Vagina (tissue), 2 donors: ENCODE measurements at regions not wholly inside any gene's neighbourhood (a gene's known extent, or its start where the extent isn't known, plus 50 kb on each side); places are given as distances from the start of the nearest gene placed in this dataset.

ENCODE experiments used
- DNase-seq, 2 donors: peaks; one replicate each; pipeline ENCODE4 v3.0.0-alpha.2; 2017; ENCODE audit errors: extremely low spot score in 2 of 2
- H3K27ac ChIP-seq: fragments of 200-600 bp; sonication (generic); one replicate; pipeline ENCODE4 v1.5.1; 2019
- H3K27me3 ChIP-seq: fragments of 200-600 bp; sonication (generic); one replicate; pipeline ENCODE4 v1.5.1; 2019
- H3K36me3 ChIP-seq, 2 donors: fragments of 200-600 bp; sonication (generic); one replicate each; pipeline ENCODE4 v1.5.1; 2017 to 2019
- H3K4me1 ChIP-seq: fragments of 200-600 bp; sonication (generic); one replicate; pipeline ENCODE4 v1.5.1; 2019
- H3K4me3 ChIP-seq, 2 donors: fragments of 200-600 bp; sonication (generic); 1 replicate in 1 of 2; 2 replicates in 1 of 2; pipeline ENCODE4 v1.5.1; 2016 to 2019
- H3K9me3 ChIP-seq: fragments of 200-600 bp; sonication (generic); one replicate; pipeline ENCODE4 v1.5.1; 2019
- CTCF ChIP-seq, 3 experiments: fragments of 450-650 bp in 2 of 3; fragments of 200-600 bp in 1 of 3; sonication (generic) in 1 of 3; IDR thresholded peaks; one replicate each; pipeline ENCODE4 v1.5.1; 2017 to 2019; ENCODE audit warnings: antibody characterized with exemption in 3 of 3, mild to moderate bottlenecking in 2 of 3, moderate library complexity in 2 of 3
- POLR2A ChIP-seq, 2 donors: fragments of 450-650 bp; IDR thresholded peaks; one replicate each; pipeline ENCODE4 v1.6.1; 2017; ENCODE audit warnings: antibody characterized with exemption in 2 of 2, mild to moderate bottlenecking in 2 of 2, moderate library complexity in 2 of 2
- POLR2AphosphoS5 ChIP-seq, 2 donors: sonication (generic); formaldehyde crosslinking; IDR thresholded peaks; one replicate each; pipeline ENCODE4 v1.9.0; 2017; ENCODE audit warnings: antibody characterized with exemption in 2 of 2, mild to moderate bottlenecking in 2 of 2, low read depth in 1 of 2; ENCODE audit not compliant: insufficient read depth in 1 of 2
- intact Hi-C: fragments of 100-400 bp; cut with DNase I; formaldehyde crosslinking; loops from one replicate; pipeline ENCODE4 v1.15.1; 2023

DNA sequence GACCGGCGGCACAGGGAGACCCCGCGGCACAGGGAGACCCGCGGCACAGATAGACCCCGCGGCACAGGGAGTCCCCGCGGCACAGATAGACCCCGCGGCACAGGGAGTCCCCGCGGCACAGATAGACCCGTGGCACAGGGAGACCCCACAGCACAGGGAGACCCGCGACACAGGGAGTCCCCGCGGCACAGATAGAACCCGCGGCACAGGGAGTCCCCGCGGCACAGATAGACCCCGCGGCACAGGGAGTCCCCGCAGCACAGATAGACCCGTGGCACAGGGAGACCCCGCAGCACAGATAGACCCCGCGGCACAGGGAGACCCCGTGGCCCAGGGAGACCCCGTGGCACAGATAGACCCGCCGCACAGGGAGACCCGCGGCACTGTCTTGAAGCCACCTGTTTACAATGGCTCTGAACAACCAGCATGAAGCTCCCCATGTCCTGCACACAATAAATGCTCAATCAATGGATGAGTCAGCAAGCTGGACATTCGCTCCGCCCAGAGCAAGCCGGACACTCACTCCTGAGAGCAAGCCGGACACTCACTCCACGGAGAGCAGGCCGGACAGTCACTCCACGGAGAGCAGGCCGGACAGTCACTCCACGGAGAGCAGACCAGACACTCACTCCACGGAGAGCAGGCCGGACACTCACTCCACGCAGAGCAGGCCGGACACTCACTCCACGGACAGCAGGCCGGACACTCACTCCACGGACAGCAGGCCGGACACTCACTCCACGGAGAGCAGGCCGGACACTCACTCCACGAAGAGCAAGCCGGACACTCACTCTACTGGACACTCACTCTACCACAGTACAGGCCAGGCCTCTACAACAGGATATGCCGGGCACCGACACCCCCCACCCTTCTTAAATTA is 121.9 kb downstream of the RFLNA start:
- Histone ChIP-seq H3K4me1 (peaks cover 49% of the 10 kb centered on the region), H3K27me3 (no peaks in the 10 kb centered on the region), H3K27ac (no peak overlapping the region), H3K4me3 (no peak overlapping the region), H3K36me3 (no peaks in the 10 kb centered on the region), H3K9me3 (no peaks in the 10 kb centered on the region)
- no peak for DNase-seq
- no peak for TF ChIP-seq CTCF (IDR thresholded peaks at IDR 0.05)
- TF ChIP-seq POLR2AphosphoS5 (IDR thresholded peaks at IDR 0.05; ENCODE audit: insufficient read depth in 1 of 2, low read depth in 1 of 2), result no peak
- TF ChIP-seq POLR2A (IDR thresholded peaks at IDR 0.05), result no peak
- intact Hi-C loops, result no loop called here

DNA sequence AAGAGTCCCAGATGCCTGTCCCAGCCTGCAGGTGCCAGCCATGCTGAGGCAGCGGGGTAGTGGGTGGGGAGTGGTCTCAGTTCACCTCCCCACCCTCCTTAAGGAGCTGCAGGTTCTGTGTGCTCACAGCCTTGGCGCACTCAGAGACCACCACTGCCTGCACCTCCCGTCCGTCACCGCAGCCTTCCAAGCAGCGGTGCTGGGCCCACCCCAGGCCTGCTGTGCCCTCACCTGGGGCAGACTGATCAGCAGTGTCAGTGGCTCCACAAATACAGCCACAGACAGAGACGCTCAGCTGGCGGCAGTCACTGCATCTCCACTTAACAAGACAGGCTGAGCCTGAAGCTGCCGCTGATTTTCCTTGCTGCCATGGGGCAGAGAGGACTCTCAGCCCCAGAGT is 120.2 kb downstream of the RFLNA start:
- Histone ChIP-seq H3K9me3 (no peaks in the 10 kb centered on the region), H3K27ac (peak overlapping the region; percentile 8), H3K4me3 (no peak overlapping the region), H3K36me3 (no peaks in the 10 kb centered on the region), H3K27me3 (no peaks in the 10 kb centered on the region), H3K4me1 (peaks cover 48% of the 10 kb centered on the region)
- no peak for DNase-seq
- intact Hi-C loops, result no loop called here
- TF ChIP-seq CTCF (IDR thresholded peaks at IDR 0.05) (no peak), POLR2AphosphoS5 (IDR thresholded peaks at IDR 0.05; ENCODE audit: insufficient read depth in 1 of 2, low read depth in 1 of 2) (no peak), POLR2A (IDR thresholded peaks at IDR 0.05) (no peak)

DNA sequence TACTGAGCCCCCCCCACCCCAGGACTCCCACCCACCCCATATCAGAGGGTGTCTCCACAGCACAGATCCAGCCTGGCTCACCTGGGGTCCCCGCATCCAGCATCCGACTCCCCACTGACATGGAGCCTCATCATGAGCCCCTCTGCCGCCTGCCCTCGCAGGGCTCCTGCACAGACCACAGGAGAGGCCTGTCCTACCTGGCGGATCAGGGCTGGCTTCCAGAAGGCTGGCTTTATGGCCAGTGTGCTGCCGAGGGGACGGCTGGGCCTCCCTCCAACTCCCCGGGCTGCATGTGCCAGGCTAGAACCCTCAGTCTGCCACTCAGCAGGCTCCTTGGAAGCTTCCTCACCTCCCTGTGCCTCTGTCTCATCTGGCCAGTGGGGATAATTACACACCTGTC is 119.0 kb downstream of the RFLNA start:
- Histone ChIP-seq H3K4me3 (no peak overlapping the region), H3K36me3 (no peaks in the 10 kb centered on the region), H3K27me3 (no peaks in the 10 kb centered on the region), H3K4me1 (peaks cover 57% of the 10 kb centered on the region), H3K9me3 (no peaks in the 10 kb centered on the region), H3K27ac (peak overlapping the region; percentile 84)
- intact Hi-C loops, result no loop called here
- no peak for DNase-seq
- TF ChIP-seq CTCF (IDR thresholded peaks at IDR 0.05) (no peak), POLR2A (IDR thresholded peaks at IDR 0.05) (no peak), POLR2AphosphoS5 (IDR thresholded peaks at IDR 0.05; ENCODE audit: insufficient read depth in 1 of 2, low read depth in 1 of 2) (no peak)

- no peak for DNase-seq
- H3K4me3 ChIP-seq, result no peak overlapping the region
- no peaks in the 10 kb centered on the region for H3K27me3 ChIP-seq
- peaks cover 0 to 4% of the 10 kb centered on the region in 2 donors for H3K36me3 ChIP-seq
- peak overlapping the region; percentile 84 for H3K27ac ChIP-seq
- peaks cover 59% of the 10 kb centered on the region for H3K4me1 ChIP-seq
- TF ChIP-seq POLR2A (IDR thresholded peaks at IDR 0.05), result no peak
- TF ChIP-seq CTCF (IDR thresholded peaks at IDR 0.05), result no peak
- no peak for TF ChIP-seq POLR2AphosphoS5 (IDR thresholded peaks at IDR 0.05; ENCODE audit: insufficient read depth in 1 of 2, low read depth in 1 of 2)
- intact Hi-C loops, result no loop called here
- H3K9me3 ChIP-seq, result no peaks in the 10 kb centered on the region
Observed at GRCh38 chr12:124413401-124413800, 118.5 kb downstream of the RFLNA start.

DNA sequence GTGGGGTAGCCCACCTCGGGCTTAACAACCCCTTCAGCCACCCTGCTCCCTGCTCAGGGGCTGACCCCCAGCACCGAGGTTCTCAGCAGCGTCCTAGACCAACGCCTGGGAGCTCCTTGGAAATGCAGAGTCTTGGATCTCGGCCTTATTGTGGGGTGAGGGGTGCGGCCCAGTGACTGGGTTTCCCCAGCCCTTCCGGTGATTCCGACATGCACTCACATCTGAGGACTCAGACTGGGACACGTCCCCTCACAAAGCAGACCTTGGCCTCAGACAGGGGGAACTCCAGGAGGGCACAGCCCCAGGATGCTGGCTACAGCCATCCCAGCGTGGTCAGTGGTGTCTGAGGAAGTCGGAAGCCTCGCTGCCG is 117.7 kb downstream of the RFLNA start:
- Histone ChIP-seq H3K9me3 (no peaks in the 10 kb centered on the region), H3K27me3 (no peaks in the 10 kb centered on the region), H3K4me3 (no peak overlapping the region), H3K36me3 (peaks cover 0 to 4% of the 10 kb centered on the region in 2 donors), H3K4me1 (peaks cover 59% of the 10 kb centered on the region), H3K27ac (peak overlapping the region; percentile 84)
- DNase-seq, result no peak
- TF ChIP-seq CTCF (IDR thresholded peaks at IDR 0.05) (no peak), POLR2AphosphoS5 (IDR thresholded peaks at IDR 0.05; ENCODE audit: insufficient read depth in 1 of 2, low read depth in 1 of 2) (no peak), POLR2A (IDR thresholded peaks at IDR 0.05) (no peak)
- intact Hi-C loops, result no loop called here
